Astrocyte (in vitro differentiated cells and primary cell): ENCODE measurements at regions not wholly inside any gene's neighbourhood (a gene's known extent, or its start where the extent isn't known, plus 50 kb on each side); places are given as distances from the start of the nearest gene placed in this dataset.

Experiments
- DNase-seq: peaks from one replicate; pipeline ENCODE4 v3.0.0-alpha.2; 2010; ENCODE audit warnings: low read depth
- FAIRE-seq: peaks from 2 replicates; lab custom pipeline; 2011; peaks lifted over from hg19 to GRCh38; lab: Jason Lieb, UNC
- H2AFZ ChIP-seq: 2 replicates; pipeline ENCODE4 v1.6.0; 2012; ENCODE audit warnings: low read depth, low read length, inconsistent platforms
- H3K27ac ChIP-seq: 2 replicates; pipeline ENCODE4 v1.5.1; 2011; ENCODE audit warnings: low read depth, low read length, inconsistent platforms
- H3K27me3 ChIP-seq: 2 replicates; pipeline ENCODE4 v1.6.0; 2011; ENCODE audit warnings: low read length, inconsistent platforms; ENCODE audit not compliant: insufficient read depth
- H3K36me3 ChIP-seq: 2 replicates; pipeline ENCODE4 v1.5.1; 2011; ENCODE audit warnings: low read length, inconsistent platforms; ENCODE audit not compliant: insufficient read depth
- H3K4me1 ChIP-seq: 2 replicates; pipeline ENCODE4 v1.5.1; 2011; ENCODE audit warnings: low read length, inconsistent platforms; ENCODE audit not compliant: insufficient read depth
- H3K4me2 ChIP-seq: 2 replicates; pipeline ENCODE4 v1.6.0; 2012; ENCODE audit warnings: low read length, inconsistent platforms
- H3K4me3 ChIP-seq: 2 replicates; pipeline ENCODE4 v1.5.1; 2011; ENCODE audit warnings: low read depth, mild to moderate bottlenecking, low read length, inconsistent platforms; ENCODE audit not compliant: insufficient read depth
- H3K79me2 ChIP-seq: 2 replicates; pipeline ENCODE4 v1.6.0; 2012; ENCODE audit warnings: mild to moderate bottlenecking, low read length, inconsistent platforms; ENCODE audit not compliant: insufficient read depth
- H3K9ac ChIP-seq: 2 replicates; pipeline ENCODE4 v1.6.0; 2012; ENCODE audit warnings: mild to moderate bottlenecking, low read length, inconsistent platforms
- H3K9me3 ChIP-seq: 2 replicates; pipeline ENCODE4 v1.5.1; 2012; ENCODE audit warnings: low read depth, mild to moderate bottlenecking, low read length, inconsistent platforms; ENCODE audit not compliant: insufficient read depth
- H4K20me1 ChIP-seq: 2 replicates; pipeline ENCODE4 v1.6.0; 2012; ENCODE audit warnings: low read length, inconsistent platforms; ENCODE audit not compliant: insufficient read depth
- H3K27ac Mint-ChIP-seq: one replicate; pipeline ENCODE4 v1.8.0; 2021; ENCODE audit warnings: mild to moderate bottlenecking, mixed read lengths; ENCODE audit not compliant: unreplicated experiment
- H3K27me3 Mint-ChIP-seq: one replicate; pipeline ENCODE4 v1.8.0; 2021; ENCODE audit warnings: low read depth, mixed read lengths; ENCODE audit not compliant: unreplicated experiment
- H3K36me3 Mint-ChIP-seq: one replicate; pipeline ENCODE4 v1.8.0; 2021; ENCODE audit warnings: low read depth, mixed read lengths; ENCODE audit not compliant: unreplicated experiment
- H3K4me1 Mint-ChIP-seq: one replicate; pipeline ENCODE4 v1.8.0; 2021; ENCODE audit warnings: low read depth, mixed read lengths; ENCODE audit not compliant: unreplicated experiment
- H3K4me3 Mint-ChIP-seq: one replicate; pipeline ENCODE4 v1.8.0; 2021; ENCODE audit warnings: mild to moderate bottlenecking, moderate library complexity, mixed read lengths; ENCODE audit not compliant: unreplicated experiment
- H3K9me3 Mint-ChIP-seq: one replicate; pipeline ENCODE4 v1.8.0; 2021; ENCODE audit warnings: mild to moderate bottlenecking, mixed read lengths; ENCODE audit not compliant: unreplicated experiment
- EZH2 ChIP-seq: IDR thresholded peaks from 2 replicates; pipeline ENCODE4 v1.6.1; 2012; ENCODE audit warnings: mild to moderate bottlenecking, low read length, inconsistent platforms; ENCODE audit not compliant: insufficient read depth
- TF ChIP-seq, protein P1 (sequence below): IDR thresholded peaks from 2 replicates; pipeline ENCODE4 v1.5.1; 2011; ENCODE audit warnings: low read depth, mild to moderate bottlenecking, inconsistent platforms, low read length, moderate library complexity; ENCODE audit not compliant: insufficient read depth

DNA sequence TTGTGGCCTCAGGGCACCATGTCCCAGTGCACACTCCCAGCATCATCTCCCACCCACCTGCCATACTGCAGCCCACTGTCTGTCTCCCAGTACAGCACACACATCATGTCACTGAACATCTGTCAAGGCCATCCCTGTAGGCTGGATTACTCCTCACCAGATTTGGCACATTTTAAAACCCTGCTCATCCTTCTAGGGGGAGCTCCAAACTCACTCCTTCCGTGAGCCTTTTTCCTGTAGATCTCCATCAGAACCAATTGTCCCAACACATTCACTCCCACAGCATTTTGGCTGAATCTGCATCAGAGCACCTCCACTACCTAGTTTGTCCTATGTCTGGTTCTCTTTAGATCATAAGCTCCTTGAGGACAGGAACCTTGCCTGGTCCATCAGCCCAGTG, 58.6 kb upstream of the GRIK3 start:
- no peak overlapping the region for H2AFZ ChIP-seq
- no peak overlapping the region for H3K27ac Mint-ChIP-seq
- peaks cover 1% of the 10 kb centered on the region for H3K9me3 Mint-ChIP-seq
- H3K36me3 ChIP-seq, result no peaks in the 10 kb centered on the region
- H3K4me3 Mint-ChIP-seq, result no peak overlapping the region
- no peaks in the 10 kb centered on the region for H3K4me1 ChIP-seq
- H3K27me3 Mint-ChIP-seq, result peaks cover 35% of the 10 kb centered on the region
- FAIRE-seq (no peak), DNase-seq (no peak)
- TF ChIP-seq EZH2, result no peak
- TF ChIP-seq, protein P1, sequence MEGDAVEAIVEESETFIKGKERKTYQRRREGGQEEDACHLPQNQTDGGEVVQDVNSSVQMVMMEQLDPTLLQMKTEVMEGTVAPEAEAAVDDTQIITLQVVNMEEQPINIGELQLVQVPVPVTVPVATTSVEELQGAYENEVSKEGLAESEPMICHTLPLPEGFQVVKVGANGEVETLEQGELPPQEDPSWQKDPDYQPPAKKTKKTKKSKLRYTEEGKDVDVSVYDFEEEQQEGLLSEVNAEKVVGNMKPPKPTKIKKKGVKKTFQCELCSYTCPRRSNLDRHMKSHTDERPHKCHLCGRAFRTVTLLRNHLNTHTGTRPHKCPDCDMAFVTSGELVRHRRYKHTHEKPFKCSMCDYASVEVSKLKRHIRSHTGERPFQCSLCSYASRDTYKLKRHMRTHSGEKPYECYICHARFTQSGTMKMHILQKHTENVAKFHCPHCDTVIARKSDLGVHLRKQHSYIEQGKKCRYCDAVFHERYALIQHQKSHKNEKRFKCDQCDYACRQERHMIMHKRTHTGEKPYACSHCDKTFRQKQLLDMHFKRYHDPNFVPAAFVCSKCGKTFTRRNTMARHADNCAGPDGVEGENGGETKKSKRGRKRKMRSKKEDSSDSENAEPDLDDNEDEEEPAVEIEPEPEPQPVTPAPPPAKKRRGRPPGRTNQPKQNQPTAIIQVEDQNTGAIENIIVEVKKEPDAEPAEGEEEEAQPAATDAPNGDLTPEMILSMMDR, result no peak
- H4K20me1 ChIP-seq, result no peaks in the 10 kb centered on the region
- H3K4me1 Mint-ChIP-seq, result no peaks in the 10 kb centered on the region
- H3K79me2 ChIP-seq, result no peaks in the 10 kb centered on the region
- no peaks in the 10 kb centered on the region for H3K27me3 ChIP-seq
- no peak overlapping the region for H3K4me3 ChIP-seq
- no peaks in the 10 kb centered on the region for H3K9me3 ChIP-seq
- no peak overlapping the region for H3K27ac ChIP-seq
- H3K9ac ChIP-seq, result no peak overlapping the region
- peaks cover 3% of the 10 kb centered on the region for H3K36me3 Mint-ChIP-seq
- H3K4me2 ChIP-seq, result no peak overlapping the region

DNA sequence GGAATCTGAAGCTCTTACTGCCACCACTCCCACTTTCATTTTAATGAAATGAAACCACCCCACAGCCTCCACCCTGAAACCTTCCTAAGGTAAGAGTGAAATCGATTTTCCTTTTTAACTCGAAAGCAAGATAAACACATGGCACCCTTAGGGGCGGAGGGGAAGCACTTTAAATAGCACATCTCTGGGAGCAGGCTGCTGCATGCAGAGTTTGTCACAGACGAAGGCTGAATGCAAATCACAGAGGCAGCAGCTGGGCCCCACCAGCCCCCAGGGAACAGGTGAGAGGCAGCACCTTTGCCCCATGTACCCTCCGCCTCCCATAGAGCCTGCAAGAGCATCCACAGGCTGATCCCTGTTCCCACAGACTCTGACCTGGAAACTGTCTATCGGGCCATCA, 60.0 kb upstream of the GRIK3 start:
- Mint-ChIP-seq H3K27ac (no peak overlapping the region), H3K4me3 (no peak overlapping the region), H3K9me3 (peaks cover 1% of the 10 kb centered on the region), H3K4me1 (peaks cover 4% of the 10 kb centered on the region), H3K36me3 (peaks cover 3% of the 10 kb centered on the region), H3K27me3 (peaks cover 35% of the 10 kb centered on the region)
- H3K27ac ChIP-seq, result no peak overlapping the region
- H3K4me2 ChIP-seq, result no peak overlapping the region
- no peaks in the 10 kb centered on the region for H3K27me3 ChIP-seq
- no peak overlapping the region for H3K9ac ChIP-seq
- H3K9me3 ChIP-seq, result no peaks in the 10 kb centered on the region
- H3K4me3 ChIP-seq, result no peak overlapping the region
- DNase-seq (no peak), FAIRE-seq (no peak)
- H3K79me2 ChIP-seq, result no peaks in the 10 kb centered on the region
- H4K20me1 ChIP-seq, result no peaks in the 10 kb centered on the region
- no peak overlapping the region for H2AFZ ChIP-seq
- H3K4me1 ChIP-seq, result no peaks in the 10 kb centered on the region
- H3K36me3 ChIP-seq, result no peaks in the 10 kb centered on the region
- TF ChIP-seq EZH2, result no peak
- TF ChIP-seq, protein P1, result no peak

DNA sequence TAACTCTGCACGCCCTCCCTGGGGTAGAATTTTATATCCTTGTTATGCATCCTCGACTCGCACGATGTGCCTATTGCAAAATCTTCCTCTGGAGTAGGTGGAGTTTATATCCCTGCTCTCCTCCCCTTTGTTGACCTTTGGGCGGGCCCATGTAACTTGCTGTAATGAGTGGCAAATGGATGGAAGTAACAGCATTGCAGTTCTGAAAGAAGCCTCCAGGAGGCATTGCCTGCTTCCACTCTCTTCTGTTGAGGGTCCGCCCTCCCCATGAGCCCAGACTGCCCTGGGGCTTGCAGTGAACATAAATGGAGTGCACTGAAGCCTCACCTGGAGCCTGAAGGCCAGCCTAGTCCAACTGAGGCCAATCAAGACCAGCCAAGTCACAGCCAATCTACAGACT, 62.2 kb upstream of the GRIK3 start:
- Histone ChIP-seq H3K4me2 (no peak overlapping the region), H3K27ac (no peak overlapping the region), H3K4me3 (no peak overlapping the region), H3K9me3 (no peaks in the 10 kb centered on the region), H4K20me1 (no peaks in the 10 kb centered on the region), H3K4me1 (no peaks in the 10 kb centered on the region), H2AFZ (no peak overlapping the region), H3K27me3 (no peaks in the 10 kb centered on the region), H3K9ac (no peak overlapping the region), H3K36me3 (no peaks in the 10 kb centered on the region), H3K79me2 (no peaks in the 10 kb centered on the region)
- no peak for TF ChIP-seq EZH2
- TF ChIP-seq, protein P1, result no peak
- Mint-ChIP-seq H3K4me1 (peaks cover 4% of the 10 kb centered on the region), H3K27me3 (peaks cover 28% of the 10 kb centered on the region), H3K4me3 (no peak overlapping the region), H3K27ac (no peak overlapping the region), H3K9me3 (peaks cover 1% of the 10 kb centered on the region), H3K36me3 (peaks cover 3% of the 10 kb centered on the region)
- FAIRE-seq (no peak), DNase-seq (no peak)
